Right lobe of liver (tissue), 6 donors: ENCODE measurements at regions not wholly inside any gene's neighbourhood (a gene's known extent, or its start where the extent isn't known, plus 50 kb on each side); places are given as distances from the start of the nearest gene placed in this dataset.

Experiments used
- ATAC-seq, 4 donors: fragments of 200-7000 bp; cut with Tn5 transposase; one replicate each; pipeline ENCODE4 v1.9.1; 2020; ENCODE audit warnings: mild to moderate bottlenecking in 4 of 4, moderate library complexity in 4 of 4
- DNase-seq, 3 donors: peaks; one replicate each; pipeline ENCODE4 v3.0.0-alpha.2; 2020
- H3K27ac ChIP-seq, 3 donors: fragments of 200-600 bp; one replicate each; pipeline ENCODE4 v1.8.0; 2022
- H3K27me3 ChIP-seq, 2 donors: fragments of 200-600 bp; one replicate each; pipeline ENCODE4 v1.8.0; 2022
- H3K36me3 ChIP-seq, 4 donors: fragments of 200-600 bp; sonication (generic) in 1 of 4; one replicate each; pipeline versions ENCODE4 v1.5.1 to v1.8.0; 2017 to 2022; ENCODE audit warnings: control low read depth in 1 of 4
- H3K4me1 ChIP-seq, 4 donors: fragments of 200-600 bp; sonication (generic) in 1 of 4; one replicate each; pipeline versions ENCODE4 v1.5.1 to v1.8.0; 2017 to 2022; ENCODE audit warnings: control low read depth in 1 of 4
- H3K4me3 ChIP-seq, 3 donors: fragments of 200-600 bp; one replicate each; pipeline ENCODE4 v1.8.0; 2022
- H3K9me3 ChIP-seq, 4 donors: fragments of 200-600 bp; sonication (generic) in 1 of 4; one replicate each; pipeline versions ENCODE4 v1.5.1 to v1.8.0; 2017 to 2022; ENCODE audit warnings: control low read depth in 1 of 4
- POLR2A ChIP-seq: fragments of 450-650 bp; IDR thresholded peaks from one replicate; pipeline ENCODE4 v1.6.1; 2017; ENCODE audit warnings: antibody characterized with exemption, mild to moderate bottlenecking
- WGBS: methylation state at CpG from one replicate; pipeline ENCODE4 v1.1.6; 2018; ENCODE audit warnings: low coverage, low lambda C conversion rate; ENCODE audit not compliant: insufficient coverage; ENCODE audit errors: missing lambda C conversion rate; 5-methylcytosine and 5-hydroxymethylcytosine counted together
- intact Hi-C, 2 donors: fragments of 100-400 bp; cut with DNase I; formaldehyde crosslinking; loops; one replicate each; pipeline versions ENCODE4 v1.11.2 to v1.14.1; 2022
- TF ChIP-seq, protein P1 (sequence below), 4 donors: fragments of 200-600 bp in 3 of 4; fragments of 450-650 bp in 1 of 4; IDR thresholded peaks; one replicate each; pipeline versions ENCODE4 v1.5.1 to v1.8.0; 2016 to 2022; ENCODE audit warnings: antibody characterized with exemption in 4 of 4, mild to moderate bottlenecking in 2 of 4
- donor health status: DM: no; HTN: yes; CAD: no.
- donor health status: DM: no; HTN: no; CAD: no.
- donor health status: DM: no; HTN: no; CAD: no.
- donor health status: DM: no; HTN: yes; CAD: no.
- donor health status: DM: no; HTN: yes; CAD: no.

DNA sequence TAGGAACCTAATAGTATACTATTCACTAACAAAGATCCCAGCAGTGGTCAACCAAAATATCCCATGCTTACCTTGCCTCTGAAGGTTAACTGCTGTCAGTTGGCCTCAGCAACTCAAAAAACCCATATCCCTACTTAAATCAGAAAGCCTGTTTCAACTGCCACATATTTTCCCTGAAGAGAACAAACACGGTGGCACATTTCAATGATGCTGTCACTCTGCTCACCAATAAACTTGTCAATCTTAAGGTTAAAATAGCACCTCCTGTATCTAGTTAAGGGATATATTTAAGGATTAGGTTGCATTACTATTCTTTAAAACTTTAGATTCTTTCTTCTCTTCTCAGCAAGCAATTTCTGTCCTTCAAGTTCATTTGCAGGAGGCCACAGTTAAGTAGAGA, 986.9 kb downstream of the CDH18 start:
- ATAC-seq (no peak), DNase-seq (no peak)
- no peak overlapping the region for H3K27ac ChIP-seq
- intact Hi-C loops = no loop called here
- H3K4me1 ChIP-seq = no peaks in the 10 kb centered on the region
- no peak for TF ChIP-seq POLR2A
- TF ChIP-seq, protein P1, sequence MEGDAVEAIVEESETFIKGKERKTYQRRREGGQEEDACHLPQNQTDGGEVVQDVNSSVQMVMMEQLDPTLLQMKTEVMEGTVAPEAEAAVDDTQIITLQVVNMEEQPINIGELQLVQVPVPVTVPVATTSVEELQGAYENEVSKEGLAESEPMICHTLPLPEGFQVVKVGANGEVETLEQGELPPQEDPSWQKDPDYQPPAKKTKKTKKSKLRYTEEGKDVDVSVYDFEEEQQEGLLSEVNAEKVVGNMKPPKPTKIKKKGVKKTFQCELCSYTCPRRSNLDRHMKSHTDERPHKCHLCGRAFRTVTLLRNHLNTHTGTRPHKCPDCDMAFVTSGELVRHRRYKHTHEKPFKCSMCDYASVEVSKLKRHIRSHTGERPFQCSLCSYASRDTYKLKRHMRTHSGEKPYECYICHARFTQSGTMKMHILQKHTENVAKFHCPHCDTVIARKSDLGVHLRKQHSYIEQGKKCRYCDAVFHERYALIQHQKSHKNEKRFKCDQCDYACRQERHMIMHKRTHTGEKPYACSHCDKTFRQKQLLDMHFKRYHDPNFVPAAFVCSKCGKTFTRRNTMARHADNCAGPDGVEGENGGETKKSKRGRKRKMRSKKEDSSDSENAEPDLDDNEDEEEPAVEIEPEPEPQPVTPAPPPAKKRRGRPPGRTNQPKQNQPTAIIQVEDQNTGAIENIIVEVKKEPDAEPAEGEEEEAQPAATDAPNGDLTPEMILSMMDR (IDR thresholded peaks at IDR 0.05) = no peak
- H3K36me3 ChIP-seq = no peaks in the 10 kb centered on the region
- no peak overlapping the region for H3K4me3 ChIP-seq
- WGBS = 47% methylated on average over 1 of the region's 1 CpG
- H3K27me3 ChIP-seq = no peaks in the 10 kb centered on the region
- H3K9me3 ChIP-seq = no peaks in the 10 kb centered on the region

DNA sequence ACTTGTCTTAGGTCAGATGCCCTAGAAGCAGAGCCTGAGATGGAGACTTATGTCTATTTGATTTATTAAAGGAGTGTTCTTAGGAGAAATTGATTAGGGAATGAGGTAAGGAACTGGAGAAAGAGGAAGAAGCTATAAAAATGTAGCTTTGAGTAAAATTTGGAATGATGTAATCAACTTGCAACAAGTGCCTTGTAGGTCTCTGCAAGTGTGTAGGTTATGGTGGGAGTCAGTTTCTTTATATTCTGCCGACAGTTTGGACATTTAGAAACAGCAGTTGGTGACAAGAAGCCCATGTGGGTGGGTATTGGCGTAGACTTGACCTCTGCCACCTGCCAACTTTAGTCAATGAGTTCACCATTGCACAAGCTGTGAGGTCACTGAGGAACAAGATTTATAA, 986.5 kb downstream of the CDH18 start:
- intact Hi-C loops = no loop called here
- Histone ChIP-seq H3K36me3 (no peaks in the 10 kb centered on the region), H3K27me3 (no peaks in the 10 kb centered on the region), H3K27ac (no peak overlapping the region), H3K4me3 (no peak overlapping the region), H3K4me1 (no peaks in the 10 kb centered on the region), H3K9me3 (no peaks in the 10 kb centered on the region)
- WGBS = 32% methylated on average over 2 of the region's 2 CpGs
- ATAC-seq (no peak), DNase-seq (no peak)
- TF ChIP-seq, protein P1 (IDR thresholded peaks at IDR 0.05) = no peak
- no peak for TF ChIP-seq POLR2A

DNA sequence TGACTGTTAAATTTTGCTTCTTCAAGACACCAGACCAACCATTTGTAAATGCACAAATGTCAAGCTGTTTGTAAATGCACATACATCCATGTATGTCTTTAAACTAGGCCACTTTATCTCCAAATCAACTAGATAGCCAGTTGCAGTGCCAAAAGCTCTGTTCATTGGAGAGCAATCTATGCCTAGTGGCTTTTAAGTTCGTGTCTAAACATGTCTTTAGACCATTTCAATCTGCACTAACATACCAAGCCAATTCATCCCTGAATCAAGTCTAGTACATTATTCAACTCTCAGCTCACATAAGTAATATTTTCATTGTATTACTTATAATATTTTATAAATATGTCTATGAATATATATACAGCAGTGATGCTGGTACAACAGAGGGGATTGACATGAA, 985.9 kb downstream of the CDH18 start:
- TF ChIP-seq POLR2A = no peak
- TF ChIP-seq, protein P1 (IDR thresholded peaks at IDR 0.05) = no peak
- DNase-seq (no peak), ATAC-seq (no peak)
- 17% methylated on average over 1 of the region's 1 CpG for WGBS
- intact Hi-C loops = no loop called here
- H3K27ac ChIP-seq = no peak overlapping the region
- H3K27me3 ChIP-seq = no peaks in the 10 kb centered on the region
- no peak overlapping the region for H3K4me3 ChIP-seq
- H3K9me3 ChIP-seq = no peaks in the 10 kb centered on the region
- H3K4me1 ChIP-seq = no peaks in the 10 kb centered on the region
- H3K36me3 ChIP-seq = no peaks in the 10 kb centered on the region

DNA sequence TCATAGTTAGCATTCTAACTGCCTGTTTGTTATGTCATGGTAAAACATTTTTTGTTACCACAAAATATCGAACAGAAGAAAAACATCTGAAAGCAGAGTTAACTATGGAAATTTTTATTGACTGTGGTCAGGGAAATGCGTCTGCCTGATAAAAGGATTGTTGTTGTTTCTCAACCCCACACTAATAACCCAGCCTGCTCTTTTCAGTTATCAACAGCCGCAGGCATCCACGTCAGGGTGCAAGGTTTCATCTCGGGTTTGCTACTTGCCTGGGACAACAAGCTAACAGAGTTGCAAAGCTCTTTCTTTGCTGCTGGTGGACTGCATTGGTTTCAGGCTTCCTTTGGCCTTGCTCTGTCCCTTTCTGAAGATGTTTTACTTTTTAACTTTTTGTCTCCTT, 969.2 kb downstream of the CDH18 start:
- Histone ChIP-seq H3K9me3 (no peaks in the 10 kb centered on the region), H3K27ac (no peak overlapping the region), H3K36me3 (no peaks in the 10 kb centered on the region), H3K4me3 (no peak overlapping the region), H3K27me3 (no peaks in the 10 kb centered on the region), H3K4me1 (no peaks in the 10 kb centered on the region)
- ATAC-seq (no peak), DNase-seq (no peak)
- TF ChIP-seq, protein P1 (IDR thresholded peaks at IDR 0.05) = no peak
- no peak for TF ChIP-seq POLR2A
- 19% methylated on average over 5 of the region's 5 CpGs for WGBS
- intact Hi-C loops = no loop called here

DNA sequence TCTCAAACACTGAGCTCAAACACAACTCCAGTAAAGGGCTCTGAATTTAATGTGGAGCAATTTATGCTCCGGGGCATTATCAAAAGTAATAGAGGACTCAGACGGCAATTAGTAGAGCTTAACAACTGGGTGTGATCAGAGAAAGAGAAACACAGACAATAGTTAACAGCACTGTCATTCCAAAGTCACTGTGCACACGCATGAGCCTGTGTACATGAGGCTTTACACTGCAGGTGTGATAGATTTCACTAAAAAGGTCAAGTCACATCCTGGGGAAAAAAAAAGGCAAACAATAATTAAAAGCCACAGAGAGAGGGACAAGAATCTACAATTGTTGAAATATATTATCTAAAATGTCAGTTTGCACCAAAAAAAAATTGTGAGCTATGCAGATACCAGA, 956.5 kb downstream of the CDH18 start:
- ATAC-seq (no peak), DNase-seq (no peak)
- intact Hi-C loops = no loop called here
- Histone ChIP-seq H3K4me1 (no peaks in the 10 kb centered on the region), H3K36me3 (no peaks in the 10 kb centered on the region), H3K4me3 (no peak overlapping the region), H3K9me3 (no peaks in the 10 kb centered on the region), H3K27ac (no peak overlapping the region), H3K27me3 (no peaks in the 10 kb centered on the region)
- TF ChIP-seq POLR2A = no peak
- TF ChIP-seq, protein P1 (IDR thresholded peaks at IDR 0.05) = no peak
- WGBS = 45% methylated on average over 3 of the region's 3 CpGs
